ENCODE measurements at regions not wholly inside any gene's neighbourhood (a gene's known extent, or its start where the extent isn't known, plus 50 kb on each side); places are given as distances from the start of the nearest gene placed in this dataset.
"Not testable (repeated sequence)": the region's sequence is repeated elsewhere in the genome, so short reads cannot be mapped to it uniquely, and the experiment has no call there.

GRCh38 chr9:95574866-95575553 lies 58.2 kb upstream of the PTCH1 start:
- no peak for TF ChIP-seq CTCF (IDR thresholded peaks at IDR 0.05; ENCODE audit: control insufficient read depth, extremely low read depth, insufficient read depth)
- no peak for DNase-seq (ENCODE audit: low read depth)
- no peak overlapping the region for H3K4me3 ChIP-seq (ENCODE audit: low read depth, low read length)

- DNase-seq (ENCODE audit: low read depth), result no peak
- H3K4me3 ChIP-seq (ENCODE audit: low read depth, low read length), result no peak overlapping the region
- TF ChIP-seq CTCF (IDR thresholded peaks at IDR 0.05; ENCODE audit: control insufficient read depth, extremely low read depth, insufficient read depth), result 0 out of 2 replicates have a peak, but pooled peaks have one; percentile 9
Measured at GRCh38 chr9:95574176-95574575, 57.4 kb upstream of the PTCH1 start.

GRCh38 chr9:95573463-95573862 lies 56.7 kb upstream of the PTCH1 start:
- no peak for TF ChIP-seq CTCF (IDR thresholded peaks at IDR 0.05; ENCODE audit: control insufficient read depth, extremely low read depth, insufficient read depth)
- no peak overlapping the region for H3K4me3 ChIP-seq (ENCODE audit: low read depth, low read length)
- no peak for DNase-seq (ENCODE audit: low read depth)

GRCh38 chr9:95572381-95573151 lies 55.8 kb upstream of the PTCH1 start:
- H3K4me3 ChIP-seq (ENCODE audit: low read depth, low read length), result no peak overlapping the region
- DNase-seq (ENCODE audit: low read depth), result no peak
- no peak for TF ChIP-seq CTCF (IDR thresholded peaks at IDR 0.05; ENCODE audit: control insufficient read depth, extremely low read depth, insufficient read depth)

- H3K4me3 ChIP-seq (ENCODE audit: low read depth, low read length), result no peak overlapping the region
- no peak for DNase-seq (ENCODE audit: low read depth)
- no peak for TF ChIP-seq CTCF (IDR thresholded peaks at IDR 0.05; ENCODE audit: control insufficient read depth, extremely low read depth, insufficient read depth)
Measured at GRCh38 chr9:95570646-95571045, 53.9 kb upstream of the PTCH1 start.

GRCh38 chr9:95570150-95570549 lies 53.4 kb upstream of the PTCH1 start:
- H3K4me3 ChIP-seq (ENCODE audit: low read depth, low read length), result no peak overlapping the region
- TF ChIP-seq CTCF (IDR thresholded peaks at IDR 0.05; ENCODE audit: control insufficient read depth, extremely low read depth, insufficient read depth), result no peak
- no peak for DNase-seq (ENCODE audit: low read depth)

GRCh38 chr9:95568735-95569134 lies 52.0 kb upstream of the PTCH1 start:
- H3K4me3 ChIP-seq (ENCODE audit: low read depth, low read length); DNase-seq (ENCODE audit: low read depth): not testable (repeated sequence)
